ENCODE measurements at regions not wholly inside any gene's neighbourhood (a gene's known extent, or its start where the extent isn't known, plus 50 kb on each side); places are given as distances from the start of the nearest gene placed in this dataset.

DNA sequence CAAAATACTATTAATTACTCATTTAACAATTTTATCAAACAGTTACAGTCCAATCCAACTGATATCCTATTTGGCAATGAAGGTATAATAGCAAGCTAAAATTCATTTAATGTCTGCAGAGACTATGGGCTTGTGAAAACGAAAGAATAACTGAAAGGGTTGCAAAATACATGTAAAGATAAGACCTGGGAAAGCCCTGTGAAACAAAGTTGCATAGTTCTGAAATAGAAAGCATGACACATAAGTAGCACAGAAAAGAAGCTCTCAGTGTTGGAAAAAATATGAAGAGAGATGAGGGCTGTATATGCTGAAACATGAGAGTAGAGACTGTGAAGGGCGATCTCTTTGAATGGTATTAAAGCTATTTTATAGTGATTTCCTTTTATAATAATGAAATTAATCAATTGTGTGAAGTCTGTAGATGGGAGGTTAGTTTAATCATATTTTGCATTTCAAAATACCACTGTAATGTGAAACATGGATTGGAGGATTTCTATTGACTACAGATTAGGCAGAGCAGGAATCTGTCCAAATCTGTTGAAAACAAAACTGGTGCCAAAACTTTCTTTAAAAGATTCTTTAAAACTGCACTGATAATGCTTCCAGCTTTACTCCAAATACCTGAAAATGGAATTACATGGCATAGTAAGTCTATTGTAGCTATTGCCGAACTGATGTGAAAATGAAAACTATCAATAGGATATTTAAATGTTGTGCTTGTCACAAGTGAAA is 1518.9 kb upstream of the B3GALT2 start:
- ATAC-seq (ENCODE audit: insufficient read depth, low FRiP score): no peak
- DNase-seq: peak in 2 of 3 donors; percentile 57 to 66
- whole genome bisulfite sequencing, 2 donors: 63 to 74% methylated on average over 3 of the region's 3 CpGs

DNA sequence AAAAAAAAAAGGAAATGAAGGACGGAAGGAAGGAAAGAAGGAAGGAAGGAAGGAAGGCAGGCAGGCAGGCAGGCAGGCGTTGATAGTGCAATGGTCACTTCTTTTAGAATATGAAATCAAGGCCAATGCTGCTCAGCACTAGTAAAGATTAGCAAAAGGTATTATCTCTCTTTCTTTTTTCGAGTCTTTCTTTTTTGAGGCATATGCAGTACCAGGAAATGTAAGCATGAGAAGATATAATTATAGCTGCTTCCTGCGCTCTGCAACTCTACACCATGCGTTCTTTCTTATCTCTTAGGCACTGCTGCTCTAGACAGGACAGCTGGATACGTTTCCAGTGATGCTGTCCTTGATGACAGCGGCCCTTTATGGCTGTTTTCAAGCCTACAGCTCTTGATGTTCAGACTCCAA is 1512.5 kb upstream of the B3GALT2 start:
- TF ChIP-seq, protein P1, sequence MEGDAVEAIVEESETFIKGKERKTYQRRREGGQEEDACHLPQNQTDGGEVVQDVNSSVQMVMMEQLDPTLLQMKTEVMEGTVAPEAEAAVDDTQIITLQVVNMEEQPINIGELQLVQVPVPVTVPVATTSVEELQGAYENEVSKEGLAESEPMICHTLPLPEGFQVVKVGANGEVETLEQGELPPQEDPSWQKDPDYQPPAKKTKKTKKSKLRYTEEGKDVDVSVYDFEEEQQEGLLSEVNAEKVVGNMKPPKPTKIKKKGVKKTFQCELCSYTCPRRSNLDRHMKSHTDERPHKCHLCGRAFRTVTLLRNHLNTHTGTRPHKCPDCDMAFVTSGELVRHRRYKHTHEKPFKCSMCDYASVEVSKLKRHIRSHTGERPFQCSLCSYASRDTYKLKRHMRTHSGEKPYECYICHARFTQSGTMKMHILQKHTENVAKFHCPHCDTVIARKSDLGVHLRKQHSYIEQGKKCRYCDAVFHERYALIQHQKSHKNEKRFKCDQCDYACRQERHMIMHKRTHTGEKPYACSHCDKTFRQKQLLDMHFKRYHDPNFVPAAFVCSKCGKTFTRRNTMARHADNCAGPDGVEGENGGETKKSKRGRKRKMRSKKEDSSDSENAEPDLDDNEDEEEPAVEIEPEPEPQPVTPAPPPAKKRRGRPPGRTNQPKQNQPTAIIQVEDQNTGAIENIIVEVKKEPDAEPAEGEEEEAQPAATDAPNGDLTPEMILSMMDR (IDR thresholded peaks at IDR 0.05; ENCODE audit: control extremely low read depth, extremely low read depth): no peak
- no peaks in the 10 kb centered on the region for H3K9me3 ChIP-seq (ENCODE audit: control insufficient read depth in 4 of 4, insufficient read depth in 3 of 4, low read length in 3 of 4)
- DNase-seq (peak; percentile 47 to 80 (median 71)), ATAC-seq (ENCODE audit: insufficient read depth, low FRiP score) (no peak)
- H3K27me3 ChIP-seq (ENCODE audit: control insufficient read depth in 3 of 3, insufficient read depth in 3 of 3, low read length in 2 of 3): no peaks in the 10 kb centered on the region
- H3K9ac ChIP-seq (ENCODE audit: insufficient read depth in 1 of 2, low read length in 2 of 2): no peak overlapping the region
- no peak overlapping the region for H3K27ac ChIP-seq (ENCODE audit: low read depth in 1 of 2, low read length in 1 of 2)
- 53 to 55% methylated on average over 7 of the region's 7 CpGs for WGBS, 2 donors
- peaks cover 0 to 6% (median 0%) of the 10 kb centered on the region in 5 donors for H3K4me1 ChIP-seq (ENCODE audit: control insufficient read depth in 5 of 5, insufficient read depth in 5 of 5, low read length in 5 of 5)
- no peak overlapping the region for H3K4me3 ChIP-seq
- H3K36me3 ChIP-seq (ENCODE audit: control insufficient read depth in 4 of 4, insufficient read depth in 4 of 4, low read length in 4 of 4): no peaks in the 10 kb centered on the region

More for the DNA sequence above, 1518.9 kb upstream of the B3GALT2 start:
- Histone ChIP-seq H3K4me1 (ENCODE audit: control insufficient read depth in 5 of 5, insufficient read depth in 5 of 5, low read length in 5 of 5) (peaks cover 0 to 10% (median 0%) of the 10 kb centered on the region in 5 donors), H3K27me3 (ENCODE audit: control insufficient read depth in 3 of 3, insufficient read depth in 3 of 3, low read length in 2 of 3) (no peaks in the 10 kb centered on the region), H3K4me3 (no peak overlapping the region), H3K9me3 (ENCODE audit: control insufficient read depth in 4 of 4, insufficient read depth in 3 of 4, low read length in 3 of 4) (no peaks in the 10 kb centered on the region), H3K36me3 (ENCODE audit: control insufficient read depth in 4 of 4, insufficient read depth in 4 of 4, low read length in 4 of 4) (no peaks in the 10 kb centered on the region), H3K27ac (ENCODE audit: low read depth in 1 of 2, low read length in 1 of 2) (no peak overlapping the region), H3K9ac (ENCODE audit: insufficient read depth in 1 of 2, low read length in 2 of 2) (no peak overlapping the region)
- TF ChIP-seq, protein P1 (IDR thresholded peaks at IDR 0.05; ENCODE audit: control extremely low read depth, extremely low read depth): no peak

DNA sequence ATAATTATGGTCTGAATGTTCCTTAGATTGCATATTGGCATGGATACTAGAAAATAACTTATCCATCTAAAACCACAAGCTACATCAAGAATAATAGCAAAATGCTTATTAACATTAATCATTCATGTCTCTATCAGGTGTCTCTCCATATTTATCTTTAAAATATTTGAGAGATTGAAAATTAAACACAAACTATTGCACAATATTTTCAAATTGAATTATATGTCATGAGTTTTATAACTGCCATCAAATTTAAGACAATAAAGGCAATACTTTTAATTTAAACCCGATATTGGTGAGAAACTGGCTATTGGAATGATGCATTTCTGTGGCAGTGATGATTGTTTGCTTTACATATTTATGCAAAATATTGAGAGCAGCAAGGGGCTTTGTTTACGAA is 1506.8 kb upstream of the B3GALT2 start:
- Histone ChIP-seq H3K27ac (ENCODE audit: low read depth in 1 of 2, low read length in 1 of 2) (no peak overlapping the region), H3K9me3 (ENCODE audit: control insufficient read depth in 4 of 4, insufficient read depth in 3 of 4, low read length in 3 of 4) (no peaks in the 10 kb centered on the region), H3K4me3 (no peak overlapping the region), H3K36me3 (ENCODE audit: control insufficient read depth in 4 of 4, insufficient read depth in 4 of 4, low read length in 4 of 4) (no peaks in the 10 kb centered on the region), H3K27me3 (ENCODE audit: control insufficient read depth in 3 of 3, insufficient read depth in 3 of 3, low read length in 2 of 3) (no peaks in the 10 kb centered on the region), H3K9ac (ENCODE audit: insufficient read depth in 1 of 2, low read length in 2 of 2) (no peak overlapping the region), H3K4me1 (ENCODE audit: control insufficient read depth in 5 of 5, insufficient read depth in 5 of 5, low read length in 5 of 5) (no peaks in the 10 kb centered on the region)
- no peak for ATAC-seq (ENCODE audit: insufficient read depth, low FRiP score)
- 77 to 85% methylated on average over 2 of the region's 2 CpGs for WGBS, 2 donors
- DNase-seq: no peak
- TF ChIP-seq, protein P1 (IDR thresholded peaks at IDR 0.05; ENCODE audit: control extremely low read depth, extremely low read depth): no peak

Measured in lung (tissue), 11 donors.